GM12878 (cell line): ENCODE measurements at regions not wholly inside any gene's neighbourhood (a gene's known extent, or its start where the extent isn't known, plus 50 kb on each side); places are given as distances from the start of the nearest gene placed in this dataset.

Source experiments
- ATAC-seq: fragments of 200-7000 bp; cut with Tn5 transposase; 3 replicates; pipeline ENCODE4 v1.9.1; 2020; ENCODE audit warnings: mild to moderate bottlenecking, moderate library complexity
- BruUV-seq: library from RNA; stranded (reverse); fragments of 400-500 nt; replicated peaks from 2 replicates; lab custom pipeline; 2021; lab: Mats Ljungman, UMichigan
- CTCF ChIA-PET: fragments of 300-600 bp; sonication (Branson Sonifier 250); formaldehyde crosslinking; extraction: SDS; loops from one replicate; lab custom pipeline; 2021; ENCODE audit warnings: inconsistent platforms; lab: Yijun Ruan, JAX
- POLR2A ChIA-PET: fragments of 350-600 bp; formaldehyde crosslinking; extraction: SDS; loops from one replicate; lab custom pipeline; 2021; ENCODE audit warnings: inconsistent platforms; lab: Charles Lee
- RAD21 ChIA-PET: fragments of 300-600 bp; sonication (Branson Sonifier 250); formaldehyde crosslinking; loops from one replicate; lab custom pipeline; 2023; ENCODE audit warnings: antibody characterized with exemption; ENCODE audit not compliant: unreplicated experiment; lab: Charles Lee
- SMC1A ChIA-PET: fragments of 300-600 bp; sonication (Branson Sonifier 250); formaldehyde crosslinking; loops from one replicate; lab custom pipeline; 2023; ENCODE audit not compliant: unreplicated experiment, uncharacterized antibody; lab: Charles Lee
- DNase-seq: peaks from one replicate; pipeline ENCODE4 v3.0.0-alpha.2; 2011; ENCODE audit warnings: low read depth, low spot score
- FAIRE-seq: peaks from 3 replicates; lab custom pipeline; 2011; peaks lifted over from hg19 to GRCh38; lab: Jason Lieb, UNC
- H2AFZ ChIP-seq: 2 replicates; pipeline ENCODE4 v1.6.0; 2011; ENCODE audit warnings: low read depth, low read length, control low read depth; ENCODE audit not compliant: control insufficient read depth
- H3K27ac ChIP-seq: 2 replicates; pipeline ENCODE4 v1.5.1; 2011; ENCODE audit warnings: control low read depth; ENCODE audit not compliant: control insufficient read depth, insufficient read depth
- H3K27me3 ChIP-seq, 2 experiments: replicated peaks in 1 of 2; 2 replicates each; pipeline versions ENCODE4 v1.6.0 to v1.6.1; 2011; ENCODE audit warnings: low read length in 1 of 2; ENCODE audit not compliant: control insufficient read depth in 2 of 2, insufficient read depth in 2 of 2
- H3K36me3 ChIP-seq, 2 experiments: 2 replicates each; pipeline ENCODE4 v1.5.1; 2011; ENCODE audit warnings: low read length in 1 of 2; ENCODE audit not compliant: control insufficient read depth in 2 of 2, insufficient read depth in 2 of 2
- H3K4me1 ChIP-seq: 2 replicates; pipeline ENCODE4 v1.6.1; 2011; ENCODE audit warnings: mild to moderate bottlenecking, low read length, moderate library complexity, mixed read lengths; ENCODE audit not compliant: control insufficient read depth, insufficient read depth
- H3K4me2 ChIP-seq: 2 replicates; pipeline ENCODE4 v1.6.0; 2011; ENCODE audit warnings: control low read depth; ENCODE audit not compliant: control insufficient read depth, insufficient read depth
- H3K4me3 ChIP-seq: fragments of 200-600 bp; sonication (generic); 2 replicates; pipeline ENCODE4 v1.5.1; 2016
- H3K79me2 ChIP-seq: 2 replicates; pipeline ENCODE4 v1.6.0; 2011; ENCODE audit warnings: low read length; ENCODE audit not compliant: control insufficient read depth, insufficient read depth
- H3K9ac ChIP-seq: 2 replicates; pipeline ENCODE4 v1.8.0; 2011; ENCODE audit warnings: low read length, control low read depth, mixed read lengths; ENCODE audit not compliant: control insufficient read depth, insufficient read depth
- H3K9me3 ChIP-seq: replicated peaks from 3 replicates; pipeline ENCODE4 v1.5.1; 2011; ENCODE audit warnings: mild to moderate bottlenecking, low read length; ENCODE audit not compliant: control insufficient read depth, insufficient read depth
- H4K20me1 ChIP-seq: 2 replicates; pipeline ENCODE4 v1.6.0; 2011; ENCODE audit not compliant: control insufficient read depth, insufficient read depth
- DPF2 ChIP-seq: fragments of 450-650 bp; IDR thresholded peaks from 2 replicates; pipeline ENCODE4 v1.6.1; 2017; ENCODE audit warnings: mild to moderate bottlenecking
- JUNB ChIP-seq: IDR thresholded peaks from 2 replicates; pipeline ENCODE4 v1.6.1; 2016; ENCODE audit warnings: antibody characterized with exemption, mild to moderate bottlenecking
- JUND ChIP-seq: IDR thresholded peaks from 2 replicates; pipeline ENCODE4 v1.6.1; 2012; ENCODE audit warnings: low read depth, mild to moderate bottlenecking, low read length, improper control_type of control experiment, moderate library complexity
- MEF2A ChIP-seq: IDR thresholded peaks from 2 replicates; pipeline ENCODE4 v1.6.1; 2011; ENCODE audit warnings: low read depth, mild to moderate bottlenecking, low read length, moderate library complexity; ENCODE audit not compliant: insufficient read depth
- MYB ChIP-seq: fragments of 150-350 bp; IDR thresholded peaks from 2 replicates; pipeline ENCODE4 v1.6.1; 2014; ENCODE audit warnings: mild to moderate bottlenecking, low read depth, low read length, borderline replicate concordance
- SIN3A ChIP-seq: IDR thresholded peaks from 2 replicates; pipeline ENCODE4 v1.6.1; 2012; ENCODE audit warnings: low read depth, low read length, improper control_type of control experiment
- WGBS: methylation state at CpG from one replicate; pipeline ENCODE4 v1.1.6; 2016; ENCODE audit warnings: low lambda C conversion rate; ENCODE audit not compliant: insufficient replicate concordance, insufficient coverage; ENCODE audit errors: missing lambda C conversion rate; 5-methylcytosine and 5-hydroxymethylcytosine counted together
- in situ Hi-C: fragments of 300-500 bp; cut with MboI; formaldehyde crosslinking; loops from 9 replicates; pipeline ENCODE4 v1.14.3; 2018; ENCODE audit warnings: mixed read lengths
- intact Hi-C: fragments of 100-400 bp; cut with micrococcal nuclease; formaldehyde crosslinking; loops from one replicate; pipeline ENCODE4 v1.14.2; 2022; ENCODE audit not compliant: unreplicated experiment
- TF ChIP-seq, protein P1 (sequence below): IDR thresholded peaks from 2 replicates; pipeline ENCODE4 v1.6.1; 2012; ENCODE audit warnings: low read depth, low read length, improper control_type of control experiment
- TF ChIP-seq, protein P2 (sequence below): fragments of 450-650 bp; IDR thresholded peaks from 2 replicates; pipeline ENCODE4 v1.6.1; 2017; ENCODE audit warnings: mild to moderate bottlenecking, moderate library complexity
- TF ChIP-seq, protein P3 (sequence below): fragments of 450-650 bp; IDR thresholded peaks from 2 replicates; pipeline ENCODE4 v1.6.1; 2017; ENCODE audit warnings: mild to moderate bottlenecking, low read depth, inconsistent platforms; ENCODE audit not compliant: poor library complexity, severe bottlenecking

DNA sequence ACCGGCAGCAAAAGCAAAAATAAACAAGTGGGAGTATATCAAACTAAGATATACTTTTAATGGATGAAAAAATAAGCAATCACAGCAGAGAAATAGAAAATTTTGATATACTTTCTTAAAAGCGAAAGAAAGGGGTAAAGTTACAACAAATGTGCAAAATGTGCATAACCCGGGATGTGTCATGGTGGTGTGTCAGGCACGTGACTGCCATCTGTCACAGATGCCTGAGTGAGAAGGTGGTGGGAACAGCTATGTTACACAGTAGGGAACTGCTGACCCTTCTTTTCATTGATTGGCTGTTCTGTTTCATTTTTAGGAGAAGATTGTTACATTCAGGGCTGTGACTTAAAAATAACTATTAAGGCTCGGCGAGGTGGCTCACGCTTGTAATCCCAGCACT is 168.1 kb upstream of the PELI2 start:
- Histone ChIP-seq H3K9ac (no peak overlapping the region), H2AFZ (no peak overlapping the region), H3K4me1 (no peaks in the 10 kb centered on the region), H3K9me3 (no peaks in the 10 kb centered on the region), H3K27me3 (no peaks in the 10 kb centered on the region), H3K27ac (no peak overlapping the region), H3K4me2 (no peak overlapping the region), H4K20me1 (no peaks in the 10 kb centered on the region), H3K36me3 (no peaks in the 10 kb centered on the region), H3K79me2 (no peaks in the 10 kb centered on the region), H3K4me3 (no peak overlapping the region)
- ATAC-seq = no peak
- no peak for FAIRE-seq
- intact Hi-C loops (no loop called here), in situ Hi-C loops (no loop called here)
- 65% methylated on average over 7 of the region's 7 CpGs for WGBS
- POLR2A ChIA-PET = no interaction called here
- RAD21 ChIA-PET = no interaction called here
- CTCF ChIA-PET = no interaction called here
- DNase-seq = no peak
- SMC1A ChIA-PET = interaction anchor here (1.1 kb wide), 1 partner anchor 16 kb away, joined by 4 read pairs; no protein-coding TSS in a partner anchor
- BruUV-seq = no TSS peak
- TF ChIP-seq MEF2A = no peak

DNA sequence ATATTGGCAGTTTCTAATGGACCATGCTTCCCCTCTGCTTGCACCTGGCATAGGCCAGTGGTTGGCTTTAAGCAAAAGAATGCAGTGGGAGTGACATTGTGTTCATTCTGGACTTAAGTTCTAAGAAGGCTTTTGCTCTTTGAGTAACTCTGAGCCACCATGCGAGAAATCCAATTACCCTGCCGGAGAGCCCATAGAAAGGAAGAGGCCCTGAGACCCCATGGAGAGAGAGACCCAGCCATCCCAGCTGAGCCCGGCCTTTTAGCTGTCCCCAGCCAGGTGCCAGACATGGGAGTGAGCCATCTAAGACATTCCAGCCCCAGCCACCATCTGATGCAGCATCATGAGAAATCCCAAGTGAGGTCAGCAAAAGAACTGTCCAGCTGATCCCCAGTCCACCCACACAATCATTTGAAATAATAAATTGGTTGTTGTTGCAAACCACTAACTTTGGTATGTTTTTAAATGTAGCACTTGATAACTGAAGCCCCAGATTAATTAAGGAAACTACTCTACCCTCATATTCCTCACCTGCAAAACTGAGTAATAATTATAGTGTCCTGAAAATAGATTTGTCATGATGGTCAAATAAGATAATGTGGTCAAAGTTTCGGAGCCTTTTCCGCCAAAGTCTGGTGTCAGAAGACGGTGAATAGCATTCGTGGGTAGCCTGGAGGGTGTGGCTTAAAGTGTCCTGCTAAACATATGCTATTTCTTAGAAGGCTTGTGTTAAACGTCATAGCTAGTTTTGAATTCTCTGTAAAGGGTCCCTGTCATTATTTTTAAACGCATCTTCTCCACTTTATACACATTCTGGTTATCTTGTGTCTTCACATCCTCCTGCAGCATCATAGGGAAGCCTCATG is 166.6 kb upstream of the PELI2 start:
- ATAC-seq (no peak), FAIRE-seq (no peak)
- TF ChIP-seq JUND (no peak), MYB (no peak), DPF2 (no peak), JUNB (no peak), SIN3A (no peak)
- TF ChIP-seq, protein P1, sequence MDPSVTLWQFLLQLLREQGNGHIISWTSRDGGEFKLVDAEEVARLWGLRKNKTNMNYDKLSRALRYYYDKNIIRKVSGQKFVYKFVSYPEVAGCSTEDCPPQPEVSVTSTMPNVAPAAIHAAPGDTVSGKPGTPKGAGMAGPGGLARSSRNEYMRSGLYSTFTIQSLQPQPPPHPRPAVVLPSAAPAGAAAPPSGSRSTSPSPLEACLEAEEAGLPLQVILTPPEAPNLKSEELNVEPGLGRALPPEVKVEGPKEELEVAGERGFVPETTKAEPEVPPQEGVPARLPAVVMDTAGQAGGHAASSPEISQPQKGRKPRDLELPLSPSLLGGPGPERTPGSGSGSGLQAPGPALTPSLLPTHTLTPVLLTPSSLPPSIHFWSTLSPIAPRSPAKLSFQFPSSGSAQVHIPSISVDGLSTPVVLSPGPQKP = no peak
- TF ChIP-seq, protein P2, sequence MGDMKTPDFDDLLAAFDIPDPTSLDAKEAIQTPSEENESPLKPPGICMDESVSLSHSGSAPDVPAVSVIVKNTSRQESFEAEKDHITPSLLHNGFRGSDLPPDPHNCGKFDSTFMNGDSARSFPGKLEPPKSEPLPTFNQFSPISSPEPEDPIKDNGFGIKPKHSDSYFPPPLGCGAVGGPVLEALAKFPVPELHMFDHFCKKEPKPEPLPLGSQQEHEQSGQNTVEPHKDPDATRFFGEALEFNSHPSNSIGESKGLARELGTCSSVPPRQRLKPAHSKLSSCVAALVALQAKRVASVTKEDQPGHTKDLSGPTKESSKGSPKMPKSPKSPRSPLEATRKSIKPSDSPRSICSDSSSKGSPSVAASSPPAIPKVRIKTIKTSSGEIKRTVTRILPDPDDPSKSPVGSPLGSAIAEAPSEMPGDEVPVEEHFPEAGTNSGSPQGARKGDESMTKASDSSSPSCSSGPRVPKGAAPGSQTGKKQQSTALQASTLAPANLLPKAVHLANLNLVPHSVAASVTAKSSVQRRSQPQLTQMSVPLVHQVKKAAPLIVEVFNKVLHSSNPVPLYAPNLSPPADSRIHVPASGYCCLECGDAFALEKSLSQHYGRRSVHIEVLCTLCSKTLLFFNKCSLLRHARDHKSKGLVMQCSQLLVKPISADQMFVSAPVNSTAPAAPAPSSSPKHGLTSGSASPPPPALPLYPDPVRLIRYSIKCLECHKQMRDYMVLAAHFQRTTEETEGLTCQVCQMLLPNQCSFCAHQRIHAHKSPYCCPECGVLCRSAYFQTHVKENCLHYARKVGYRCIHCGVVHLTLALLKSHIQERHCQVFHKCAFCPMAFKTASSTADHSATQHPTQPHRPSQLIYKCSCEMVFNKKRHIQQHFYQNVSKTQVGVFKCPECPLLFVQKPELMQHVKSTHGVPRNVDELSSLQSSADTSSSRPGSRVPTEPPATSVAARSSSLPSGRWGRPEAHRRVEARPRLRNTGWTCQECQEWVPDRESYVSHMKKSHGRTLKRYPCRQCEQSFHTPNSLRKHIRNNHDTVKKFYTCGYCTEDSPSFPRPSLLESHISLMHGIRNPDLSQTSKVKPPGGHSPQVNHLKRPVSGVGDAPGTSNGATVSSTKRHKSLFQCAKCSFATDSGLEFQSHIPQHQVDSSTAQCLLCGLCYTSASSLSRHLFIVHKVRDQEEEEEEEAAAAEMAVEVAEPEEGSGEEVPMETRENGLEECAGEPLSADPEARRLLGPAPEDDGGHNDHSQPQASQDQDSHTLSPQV = no peak
- TF ChIP-seq, protein P3, sequence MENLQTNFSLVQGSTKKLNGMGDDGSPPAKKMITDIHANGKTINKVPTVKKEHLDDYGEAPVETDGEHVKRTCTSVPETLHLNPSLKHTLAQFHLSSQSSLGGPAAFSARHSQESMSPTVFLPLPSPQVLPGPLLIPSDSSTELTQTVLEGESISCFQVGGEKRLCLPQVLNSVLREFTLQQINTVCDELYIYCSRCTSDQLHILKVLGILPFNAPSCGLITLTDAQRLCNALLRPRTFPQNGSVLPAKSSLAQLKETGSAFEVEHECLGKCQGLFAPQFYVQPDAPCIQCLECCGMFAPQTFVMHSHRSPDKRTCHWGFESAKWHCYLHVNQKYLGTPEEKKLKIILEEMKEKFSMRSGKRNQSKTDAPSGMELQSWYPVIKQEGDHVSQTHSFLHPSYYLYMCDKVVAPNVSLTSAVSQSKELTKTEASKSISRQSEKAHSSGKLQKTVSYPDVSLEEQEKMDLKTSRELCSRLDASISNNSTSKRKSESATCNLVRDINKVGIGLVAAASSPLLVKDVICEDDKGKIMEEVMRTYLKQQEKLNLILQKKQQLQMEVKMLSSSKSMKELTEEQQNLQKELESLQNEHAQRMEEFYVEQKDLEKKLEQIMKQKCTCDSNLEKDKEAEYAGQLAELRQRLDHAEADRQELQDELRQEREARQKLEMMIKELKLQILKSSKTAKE = no peak

More for the DNA sequence above, 166.6 kb upstream of the PELI2 start:
- intact Hi-C loops (no loop called here), in situ Hi-C loops (no loop called here)
- RAD21 ChIA-PET = no interaction called here
- SMC1A ChIA-PET = interaction anchor here (1.0 to 1.1 kb wide), 2 partner anchors 8 to 14 kb away, joined by 3 to 4 read pairs; no protein-coding TSS in a partner anchor
- no peak overlapping the region for H2AFZ ChIP-seq
- no peaks in the 10 kb centered on the region for H3K79me2 ChIP-seq
- CTCF ChIA-PET = no interaction called here
- no peaks in the 10 kb centered on the region for H3K4me1 ChIP-seq
- no peak overlapping the region for H3K9ac ChIP-seq
- no peak overlapping the region for H3K4me3 ChIP-seq
- no peaks in the 10 kb centered on the region for H3K36me3 ChIP-seq
- DNase-seq = no peak
- WGBS = 38% methylated on average over 9 of the region's 9 CpGs
- H3K9me3 ChIP-seq = no peaks in the 10 kb centered on the region
- no peak overlapping the region for H3K27ac ChIP-seq
- no peak overlapping the region for H3K4me2 ChIP-seq
- H3K27me3 ChIP-seq = no peaks in the 10 kb centered on the region
- no TSS peak for BruUV-seq
- no peaks in the 10 kb centered on the region for H4K20me1 ChIP-seq
- POLR2A ChIA-PET = no interaction called here
